SKM-1 (cell line): ENCODE measurements at regions not wholly inside any gene's neighbourhood (a gene's known extent, or its start where the extent isn't known, plus 50 kb on each side); places are given as distances from the start of the nearest gene placed in this dataset.
"Not testable (repeated sequence)": the region's sequence is repeated elsewhere in the genome, so short reads cannot be mapped to it uniquely, and the experiment has no call there.

ENCODE experiments used
- DNase-seq: peaks from one replicate; lab custom pipeline; 2025; ENCODE audit not compliant: unreplicated experiment; lab: John Stamatoyannopoulos, UW

DNA sequence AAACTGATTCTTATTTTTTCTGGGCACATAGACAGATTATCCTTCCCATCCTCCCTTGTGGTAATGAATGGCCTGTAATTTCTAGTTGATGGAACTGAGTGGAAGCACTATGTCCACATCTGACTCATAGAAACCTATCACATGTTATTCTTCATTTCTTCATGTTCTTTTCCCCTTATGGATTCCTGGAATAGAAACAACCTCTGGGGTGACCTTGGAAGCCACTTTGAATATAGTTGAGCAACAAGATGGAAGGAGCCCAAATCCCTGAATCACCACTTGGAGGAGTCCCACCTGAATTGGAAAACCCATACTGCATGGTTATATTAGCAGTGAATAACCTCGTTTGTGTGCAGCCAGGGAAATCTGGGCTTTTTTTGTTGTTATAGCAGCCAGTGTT is 137.8 kb downstream of the MID1IP1 start:
- DNase-seq = no peak

DNA sequence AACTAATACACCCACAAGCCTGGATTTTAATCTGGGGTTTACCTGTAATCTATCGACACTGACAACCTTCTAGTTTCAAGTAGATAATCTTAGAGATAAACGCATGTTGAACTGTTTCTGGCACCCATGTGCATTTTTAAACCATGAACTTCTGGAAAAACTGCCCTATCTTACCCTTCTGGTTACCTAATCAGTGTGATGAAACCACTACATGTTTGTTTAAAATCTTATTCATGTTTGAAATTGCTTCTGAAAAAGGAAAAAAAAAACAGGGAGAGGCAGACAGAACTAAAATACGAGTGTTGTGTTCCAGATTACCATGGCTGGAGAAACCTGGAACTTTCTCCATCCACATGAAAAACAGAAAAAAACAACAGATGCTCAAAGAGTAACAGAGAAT is 139.3 kb downstream of the MID1IP1 start:
- no peak for DNase-seq

DNA sequence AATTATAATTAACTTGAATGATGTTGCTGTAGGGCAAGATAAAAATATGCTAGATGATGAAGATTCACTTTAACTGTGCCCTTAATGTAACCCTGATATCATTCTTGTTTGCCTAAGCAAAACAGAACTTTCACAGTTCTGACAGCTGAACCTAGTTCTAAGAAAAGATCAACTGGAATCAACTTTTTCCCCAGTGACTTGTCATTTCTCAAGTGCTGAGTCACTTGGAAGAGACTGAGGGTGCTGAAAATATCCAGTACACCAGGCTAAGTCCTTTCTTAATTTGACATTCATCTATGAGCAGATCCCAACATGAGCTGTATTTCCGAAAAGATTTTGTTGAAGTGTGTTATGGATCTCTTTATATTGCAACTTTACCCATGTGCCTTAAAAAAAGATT is 140.4 kb downstream of the MID1IP1 start:
- no peak for DNase-seq

DNA sequence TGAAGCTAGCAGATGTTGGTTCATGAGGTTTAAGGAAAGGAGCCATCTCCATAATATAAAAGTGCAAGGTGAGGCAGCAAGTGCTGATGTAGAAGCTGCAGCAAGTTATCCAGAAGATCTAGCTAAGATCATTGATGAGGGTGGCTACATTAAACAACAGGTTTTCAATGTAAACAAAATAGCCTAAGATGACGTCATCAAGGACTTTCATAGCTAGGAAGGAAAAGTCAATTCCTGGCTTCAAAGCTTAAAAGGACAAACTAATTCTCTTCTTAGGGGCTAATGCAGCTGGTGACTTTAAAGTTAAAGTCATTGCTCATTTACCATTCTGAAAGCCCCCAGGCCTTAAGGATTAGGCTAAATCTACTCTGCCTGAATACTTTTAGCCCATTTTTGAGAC is 141.9 kb downstream of the MID1IP1 start:
- DNase-seq = no peak

DNA sequence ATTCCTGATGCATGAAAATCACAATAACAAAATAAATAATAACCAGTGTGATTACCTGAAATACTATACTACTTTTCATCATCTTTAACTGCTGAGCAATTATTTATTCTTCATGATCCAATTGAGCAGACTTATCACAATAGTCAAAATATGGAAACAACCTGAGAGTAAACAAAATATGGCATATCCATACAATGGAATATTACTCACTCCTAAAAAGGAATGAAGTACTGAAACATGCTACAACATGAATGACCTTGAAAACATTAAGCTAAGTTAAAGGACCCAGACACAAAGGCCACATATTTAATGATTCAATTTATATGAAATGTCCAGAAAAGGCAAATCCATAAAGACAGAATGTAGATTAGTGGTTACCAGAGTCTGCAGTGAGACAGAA is 146.8 kb downstream of the MID1IP1 start:
- no peak for DNase-seq

DNA sequence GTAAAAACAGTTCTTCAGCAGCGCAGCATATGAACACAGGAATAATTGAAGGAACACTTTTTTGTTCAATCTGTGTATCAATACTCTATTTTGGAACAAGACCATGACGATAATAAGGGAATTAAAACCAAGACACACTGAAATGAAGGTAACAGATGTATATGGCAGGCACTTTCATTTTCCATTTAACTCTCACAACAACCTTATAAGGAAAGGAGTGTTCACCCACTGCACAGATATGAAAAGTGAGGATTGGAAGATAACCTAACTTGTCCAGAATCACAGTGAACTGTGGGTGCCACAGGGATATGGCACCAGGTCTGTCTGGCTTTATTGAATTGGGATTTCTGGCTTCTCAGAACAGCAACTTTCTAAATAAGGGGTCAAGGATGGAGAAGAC is 153.3 kb downstream of the MID1IP1 start:
- no peak for DNase-seq

DNA sequence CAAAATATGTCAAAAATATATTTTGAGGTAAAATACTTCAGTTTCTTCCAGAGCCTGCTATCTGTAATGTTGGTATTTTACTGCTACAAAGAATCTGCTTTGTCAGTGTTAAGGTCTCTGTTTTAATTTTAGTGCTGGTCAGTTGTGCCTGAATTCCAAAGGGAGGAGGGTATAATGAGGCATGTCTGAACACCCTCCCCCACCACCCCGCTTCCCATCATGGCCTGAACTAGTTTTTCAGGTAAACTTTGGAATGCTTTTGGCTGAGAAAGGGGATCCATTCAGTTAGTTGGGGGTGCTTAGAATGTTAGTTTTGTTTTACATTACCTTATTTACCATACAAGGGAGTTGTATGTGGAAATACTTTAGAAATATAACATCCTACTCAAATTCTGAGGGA is 158.5 kb downstream of the MID1IP1 start:
- DNase-seq = no peak

DNA sequence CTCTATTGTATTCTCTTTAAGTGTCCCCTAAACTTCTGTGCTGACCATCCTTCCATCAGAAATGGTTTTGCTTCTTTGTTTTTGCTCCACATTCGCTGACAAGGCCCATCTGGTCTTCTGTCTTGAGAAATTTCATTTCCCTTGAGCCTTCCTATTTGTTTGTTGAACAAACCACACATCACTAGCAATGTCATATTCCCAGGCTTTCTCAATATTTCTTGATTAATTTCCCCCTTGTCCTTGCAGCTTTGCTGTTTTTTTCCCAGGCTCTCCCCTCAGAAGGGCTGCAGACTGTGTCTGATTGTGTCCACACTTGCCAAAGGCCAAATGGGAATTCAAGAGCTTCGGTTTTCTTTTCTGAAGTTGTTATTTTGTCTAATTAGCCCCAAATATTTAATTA is 158.9 kb downstream of the MID1IP1 start:
- DNase-seq = no peak

DNA sequence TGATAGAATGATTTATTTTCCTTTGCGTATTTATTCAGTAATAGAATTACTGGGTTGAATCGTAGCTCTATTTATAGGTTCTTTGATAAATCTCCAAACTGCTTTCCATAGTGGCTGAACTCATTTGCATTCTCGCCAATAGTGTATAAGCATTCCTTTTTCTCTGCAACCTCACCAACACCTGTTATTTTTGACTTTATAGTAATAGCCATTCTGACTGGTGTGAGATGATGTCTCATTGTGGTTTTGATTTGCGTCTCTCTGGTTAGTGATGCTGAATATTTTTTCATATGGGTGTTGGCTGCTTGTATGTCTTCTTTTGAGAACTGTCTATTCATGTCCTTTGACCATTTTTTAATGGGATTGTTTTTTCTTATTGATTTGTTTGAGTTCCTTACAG is 160.7 kb downstream of the MID1IP1 start:
- no peak for DNase-seq

DNA sequence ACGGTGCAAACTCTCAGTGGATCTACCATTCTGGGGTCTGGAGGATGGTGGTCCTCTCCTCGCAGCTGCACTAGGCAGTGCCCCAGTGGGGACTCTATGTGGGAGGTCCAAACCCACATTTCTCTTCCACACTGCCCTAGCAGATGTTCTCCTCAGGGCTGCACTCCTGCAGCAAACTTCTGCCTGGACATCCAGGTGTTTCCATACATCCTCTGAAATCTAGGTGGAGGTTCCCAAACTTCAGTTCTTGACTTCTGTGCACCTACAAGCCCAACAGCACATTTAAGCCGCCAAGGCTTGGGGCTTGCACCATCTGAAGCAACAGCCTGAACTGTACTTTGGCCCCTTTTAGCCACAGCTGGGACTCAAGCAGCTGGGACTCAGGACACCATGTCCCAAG is 162.0 kb downstream of the MID1IP1 start:
- DNase-seq = not testable (repeated sequence)

DNA sequence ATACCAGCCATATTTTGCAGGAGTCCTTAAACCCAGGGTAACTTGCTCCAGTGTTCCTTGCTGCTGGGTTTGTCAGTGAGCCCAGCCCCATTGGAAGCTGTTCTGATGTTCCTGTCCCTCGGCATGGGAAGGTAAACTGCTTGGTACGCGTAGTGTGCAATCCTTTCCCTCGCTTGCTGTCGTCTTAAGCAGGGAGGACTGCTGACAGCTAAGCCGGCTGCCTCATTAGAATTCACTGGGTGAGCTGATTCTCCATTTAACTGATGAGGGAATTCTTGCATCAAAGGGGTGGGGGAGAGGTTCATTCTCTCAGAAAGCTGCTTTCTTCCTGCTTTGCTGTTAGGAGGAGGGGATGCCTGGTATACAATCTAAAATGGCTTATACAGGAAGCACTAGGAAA is 164.6 kb downstream of the MID1IP1 start:
- DNase-seq = no peak

DNA sequence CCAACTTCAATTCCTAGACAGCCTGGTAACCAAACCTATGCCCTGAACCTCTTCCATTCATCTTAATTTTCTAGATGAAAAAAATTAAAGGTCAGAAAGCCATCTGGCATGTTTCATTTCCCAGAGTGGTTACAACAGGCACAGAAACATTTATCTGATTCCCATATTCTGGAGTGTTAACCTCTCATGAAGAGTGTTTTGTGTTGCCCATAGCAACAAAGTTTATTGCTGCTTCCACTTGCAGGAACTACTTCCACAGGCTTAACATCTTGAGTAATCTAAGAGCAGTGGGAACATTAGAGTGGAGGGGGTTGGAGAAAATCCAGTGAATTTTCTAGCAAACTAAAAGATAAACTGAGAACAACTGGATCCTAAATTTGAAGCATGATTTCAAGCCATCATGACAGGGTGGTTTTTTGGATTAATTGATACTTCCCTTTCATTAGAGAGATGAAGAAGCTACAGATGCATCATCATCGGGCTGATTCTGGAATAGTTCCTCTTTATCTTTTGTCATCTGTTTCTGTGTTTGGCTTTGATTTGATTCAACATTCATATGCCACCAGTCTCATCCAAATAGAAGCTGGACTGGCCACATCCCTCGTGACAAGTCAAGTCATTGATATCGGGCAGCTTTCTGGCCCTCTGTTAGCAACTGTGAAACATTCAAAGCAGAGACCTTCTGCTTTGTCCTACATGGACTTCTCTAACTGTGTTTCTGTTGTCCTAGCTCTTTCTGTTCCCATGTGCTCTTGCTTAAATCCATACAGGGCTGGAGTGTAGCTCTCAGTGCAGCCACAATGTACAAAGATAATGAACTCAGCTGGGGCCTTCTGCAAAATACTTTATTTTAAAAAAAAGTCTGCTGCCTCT is 167.3 kb downstream of the MID1IP1 start:
- DNase-seq = no peak

DNA sequence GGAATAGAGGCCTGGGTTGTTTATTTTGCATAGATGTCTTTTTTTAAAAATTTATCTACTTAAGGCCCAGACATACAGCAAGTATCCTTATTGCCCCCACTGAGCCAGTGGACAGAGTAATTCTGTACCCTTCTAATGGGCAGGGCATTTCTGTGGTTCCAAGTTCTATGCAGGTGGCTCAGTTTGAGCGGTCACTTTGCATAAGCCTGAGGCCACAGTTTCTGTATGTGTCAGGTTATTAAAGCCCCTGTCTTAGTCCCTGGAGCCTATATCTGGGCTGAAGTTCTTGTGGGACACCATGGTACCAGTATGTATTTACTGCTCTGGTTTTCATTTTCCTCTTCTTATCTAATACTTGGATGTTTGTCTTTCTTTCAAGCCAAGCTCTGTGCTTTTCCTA is 168.8 kb downstream of the MID1IP1 start:
- no peak for DNase-seq

DNA sequence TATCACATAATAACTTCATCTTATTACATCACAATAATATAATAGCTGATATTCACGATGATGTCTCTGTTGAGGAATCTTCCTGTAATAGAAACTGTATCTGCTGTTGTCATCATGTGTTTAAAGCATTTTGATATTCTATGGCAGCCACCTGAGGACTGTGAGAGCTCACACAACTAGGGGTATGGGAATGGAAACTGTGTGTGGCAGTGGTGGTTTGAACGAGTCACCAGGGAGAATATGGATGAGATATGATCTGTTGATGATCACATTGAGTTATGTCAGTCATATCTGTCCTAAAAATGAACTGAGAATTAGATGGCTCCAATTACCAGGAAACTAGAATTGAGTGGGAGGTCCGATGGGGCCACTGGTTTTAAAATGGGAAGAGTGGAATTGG is 169.6 kb downstream of the MID1IP1 start:
- DNase-seq = no peak

DNA sequence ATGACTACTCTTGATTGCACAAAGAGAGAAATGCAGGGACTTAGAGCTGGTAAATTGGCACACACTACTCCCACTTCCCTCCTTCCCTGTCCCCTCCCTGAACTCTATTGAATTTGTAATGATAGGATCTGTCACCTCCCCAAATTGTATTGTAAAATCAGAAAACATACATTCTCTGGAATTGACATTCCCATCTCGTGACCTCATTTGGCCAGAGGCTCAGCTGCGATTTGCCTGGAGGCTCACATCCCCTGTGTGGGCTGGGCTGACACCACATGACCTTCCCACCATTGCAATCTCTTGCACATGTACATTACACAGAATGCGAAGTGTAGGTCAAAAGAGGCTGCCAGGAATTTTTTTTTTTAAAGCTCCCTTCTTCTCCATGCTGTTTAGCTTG is 172.1 kb downstream of the MID1IP1 start:
- DNase-seq = no peak

DNA sequence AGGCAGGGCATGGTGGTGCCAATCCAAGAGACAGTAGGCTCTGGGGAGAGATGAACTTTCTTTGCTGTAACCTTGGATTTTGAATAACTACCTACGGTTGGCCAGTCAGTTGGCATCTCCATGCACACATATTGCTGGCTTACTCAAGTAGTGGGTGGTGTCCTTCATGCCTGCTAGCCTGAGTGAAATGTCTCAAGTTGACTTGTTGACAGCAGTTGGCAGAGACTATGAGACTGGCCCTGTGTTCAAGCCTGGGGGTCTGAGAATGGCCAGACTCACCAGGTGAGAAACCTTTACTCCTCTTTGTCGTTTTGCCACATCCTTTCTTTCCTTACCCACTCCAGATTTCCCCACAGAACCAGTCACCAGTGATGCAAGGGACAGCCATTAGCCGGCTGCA is 173.3 kb downstream of the MID1IP1 start:
- DNase-seq = no peak

DNA sequence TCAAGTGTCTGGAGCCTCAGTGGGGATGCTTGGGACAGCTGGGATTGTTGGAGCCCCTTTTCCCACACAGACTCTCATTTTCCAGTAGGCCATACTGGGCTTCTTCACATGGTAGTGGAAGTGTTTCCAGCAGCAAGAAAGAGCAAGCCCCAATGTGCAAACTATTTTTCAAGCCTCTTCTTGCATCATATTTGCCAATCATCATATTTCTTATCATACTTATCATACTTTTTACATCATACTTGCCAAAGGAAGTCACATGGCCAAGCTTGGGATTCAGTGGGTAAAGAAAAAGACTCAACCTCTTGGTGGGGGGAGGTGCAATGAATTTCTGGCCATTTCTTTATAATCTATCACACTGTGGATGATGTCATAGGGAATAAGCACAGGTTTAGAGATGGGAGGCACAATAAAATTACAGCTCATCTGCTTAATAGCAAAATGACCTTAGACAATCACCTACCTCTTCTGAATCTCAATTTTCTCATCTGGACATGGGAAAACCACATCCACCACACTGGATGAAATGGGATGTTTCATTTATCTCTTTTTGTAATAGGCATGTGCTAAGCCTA is 174.2 kb downstream of the MID1IP1 start:
- no peak for DNase-seq

DNA sequence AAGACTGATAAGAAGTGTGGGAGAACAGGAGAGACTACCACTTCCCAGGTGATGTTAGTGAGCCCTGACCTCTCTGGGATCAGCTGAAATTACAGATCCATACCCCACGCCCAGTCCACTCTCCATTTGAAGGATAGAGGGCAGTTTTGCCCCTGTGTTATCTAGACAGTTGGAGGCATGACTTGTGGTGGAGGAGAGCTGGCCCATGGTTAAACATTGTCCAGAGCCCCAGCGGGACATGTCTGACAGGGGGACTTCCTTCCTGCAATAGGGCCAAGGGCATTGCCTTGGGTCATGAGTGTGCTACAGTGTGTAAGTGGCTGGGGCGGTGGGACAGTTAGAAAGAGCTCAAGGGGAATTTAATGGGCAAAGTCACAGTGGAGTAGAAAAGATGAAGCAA is 181.1 kb downstream of the MID1IP1 start:
- DNase-seq = no peak

DNA sequence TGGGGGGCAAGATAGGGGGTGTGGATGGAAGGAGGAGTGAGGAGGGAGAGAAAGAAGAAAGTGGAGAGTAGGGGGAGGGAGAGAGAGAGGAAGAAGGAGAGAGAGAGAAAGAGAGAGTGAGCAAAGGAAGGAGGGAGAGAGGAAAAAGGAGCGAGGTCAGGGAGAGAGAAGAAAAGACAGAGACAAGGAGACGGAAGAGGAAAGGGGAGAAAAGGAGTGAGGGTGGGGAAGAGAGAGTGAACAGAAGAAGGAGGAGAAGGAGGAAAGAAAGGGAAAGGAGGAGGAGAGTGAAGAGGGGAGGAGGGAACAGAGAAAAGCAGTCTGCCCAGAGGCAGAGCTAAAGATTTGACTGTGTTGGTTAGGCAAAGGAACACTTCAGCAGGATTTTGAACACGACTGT is 181.6 kb downstream of the MID1IP1 start:
- no peak for DNase-seq

DNA sequence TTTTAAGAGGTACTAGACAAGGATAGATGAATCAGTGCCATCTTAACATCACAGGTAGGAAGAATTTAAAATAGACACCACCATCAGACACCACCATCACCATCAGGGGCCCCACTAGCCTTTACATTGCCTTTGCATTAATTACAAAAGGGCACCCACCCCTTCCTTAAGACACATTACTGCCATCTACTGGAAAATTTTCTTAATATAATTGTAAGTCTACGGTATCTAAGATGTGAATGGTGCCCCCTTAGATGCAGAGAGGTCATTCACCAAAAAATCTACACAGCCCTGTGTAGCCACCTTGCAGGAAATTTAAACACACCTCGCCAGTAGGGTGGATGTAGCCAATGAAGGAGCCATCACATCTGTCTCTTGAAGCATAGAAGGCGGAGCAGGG is 184.1 kb downstream of the MID1IP1 start:
- DNase-seq = no peak

DNA sequence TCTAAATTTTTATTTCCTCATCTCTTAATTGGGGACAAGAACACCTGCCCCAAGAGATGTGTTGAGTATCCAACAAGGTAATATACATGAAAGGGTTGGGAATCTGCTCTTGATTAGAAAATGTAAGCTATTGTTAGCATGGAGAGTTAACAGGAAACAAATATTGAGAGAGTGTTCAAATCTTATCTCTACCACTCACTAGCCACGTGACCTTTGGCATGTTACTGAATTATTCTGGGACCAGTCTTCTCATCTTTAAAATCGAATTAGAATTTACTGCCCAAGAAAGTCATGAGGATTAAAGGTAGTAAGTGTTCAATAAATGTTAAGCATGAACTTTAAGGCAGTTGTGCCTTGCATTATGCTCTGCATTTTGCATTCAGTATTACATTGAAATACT is 184.7 kb downstream of the MID1IP1 start:
- no peak for DNase-seq

DNA sequence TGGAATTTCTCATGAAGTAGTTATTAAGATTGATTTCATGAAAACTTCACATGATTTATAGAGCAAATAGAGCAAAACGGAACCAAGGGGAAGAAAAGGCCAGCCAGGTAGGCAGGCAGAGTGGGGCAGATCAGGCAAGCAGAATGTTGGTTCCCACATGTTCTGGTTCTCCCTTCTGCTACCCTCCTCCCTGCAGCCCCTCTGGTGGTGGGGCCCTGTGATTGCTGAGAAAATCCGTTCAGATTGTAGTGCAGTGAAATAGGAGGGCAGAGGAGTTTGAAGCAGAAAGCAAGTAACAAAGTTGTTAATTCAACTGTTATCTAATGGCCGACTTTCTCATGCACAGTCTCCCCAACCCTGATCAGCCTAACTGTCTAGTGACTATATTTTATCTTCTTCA is 185.3 kb downstream of the MID1IP1 start:
- DNase-seq = no peak

DNA sequence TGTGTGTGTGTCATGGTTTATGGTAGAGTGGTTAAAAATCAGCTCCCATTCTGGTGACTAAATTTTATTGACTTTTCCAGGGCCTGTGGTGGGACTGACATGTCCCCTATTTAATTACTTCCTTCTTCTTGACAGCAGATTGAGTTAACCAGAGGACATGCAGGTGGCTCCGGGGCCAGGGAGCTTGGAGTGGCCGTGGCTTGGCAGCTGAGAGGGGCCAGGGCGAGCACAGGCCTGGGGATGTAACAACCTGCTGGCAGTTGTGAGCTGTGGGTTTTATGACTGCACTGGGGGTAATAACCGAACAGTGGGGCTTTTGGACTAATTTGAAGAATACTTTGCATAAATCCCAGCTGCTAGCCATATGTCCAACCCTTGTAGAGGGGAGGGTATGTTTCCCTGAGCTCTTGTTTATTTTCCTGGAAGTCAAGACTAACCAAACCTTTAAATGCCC is 186.0 kb downstream of the MID1IP1 start:
- DNase-seq = no peak
